ENCODE measurements at regions not wholly inside any gene's neighbourhood (a gene's known extent, or its start where the extent isn't known, plus 50 kb on each side); places are given as distances from the start of the nearest gene placed in this dataset.
A peak's percentile ranks its signal among the peaks of the same experiment; 100 is the strongest.

GRCh38 chr18:8960740-8961657 is 141.5 kb upstream of the NDUFV2 start:
- Histone ChIP-seq H3K36me3 (no peaks in the 10 kb centered on the region), H3K4me3 (no peak overlapping the region), H3K27ac (no peak overlapping the region), H3K9me3 (no peaks in the 10 kb centered on the region), H3K4me1 (no peaks in the 10 kb centered on the region), H3K27me3 (no peaks in the 10 kb centered on the region)
- DNase-seq (ENCODE audit: extremely low spot score in 2 of 2): no peak
- intact Hi-C loops (cut with DNase I): no loop called here
- TF ChIP-seq POLR2A (IDR thresholded peaks at IDR 0.05): no peak
- TF ChIP-seq POLR2AphosphoS5 (IDR thresholded peaks at IDR 0.05; ENCODE audit: insufficient read depth in 1 of 2, low read depth in 1 of 2): peak in 1 of 2 donors; percentile 37

GRCh38 chr18:8962192-8962779 is 140.2 kb upstream of the NDUFV2 start:
- H3K4me3 ChIP-seq: no peak overlapping the region
- TF ChIP-seq CTCF (IDR thresholded peaks at IDR 0.05): no peak
- TF ChIP-seq POLR2A (IDR thresholded peaks at IDR 0.05): no peak
- no peak for TF ChIP-seq POLR2AphosphoS5 (IDR thresholded peaks at IDR 0.05; ENCODE audit: insufficient read depth in 1 of 2, low read depth in 1 of 2)
- no peak for DNase-seq (ENCODE audit: extremely low spot score in 2 of 2)
- H3K27ac ChIP-seq: no peak overlapping the region
- intact Hi-C loops (cut with DNase I): no loop called here
- no peaks in the 10 kb centered on the region for H3K36me3 ChIP-seq
- H3K27me3 ChIP-seq: no peaks in the 10 kb centered on the region
- H3K9me3 ChIP-seq: no peaks in the 10 kb centered on the region
- no peaks in the 10 kb centered on the region for H3K4me1 ChIP-seq

GRCh38 chr18:8962855-8963635 is 139.5 kb upstream of the NDUFV2 start:
- Histone ChIP-seq H3K9me3 (no peaks in the 10 kb centered on the region), H3K4me3 (no peak overlapping the region), H3K4me1 (no peaks in the 10 kb centered on the region), H3K27me3 (no peaks in the 10 kb centered on the region), H3K36me3 (no peaks in the 10 kb centered on the region), H3K27ac (no peak overlapping the region)
- TF ChIP-seq CTCF (IDR thresholded peaks at IDR 0.05) (no peak), POLR2AphosphoS5 (IDR thresholded peaks at IDR 0.05; ENCODE audit: insufficient read depth in 1 of 2, low read depth in 1 of 2) (no peak), POLR2A (IDR thresholded peaks at IDR 0.05) (no peak)
- DNase-seq (ENCODE audit: extremely low spot score in 2 of 2): peak in 1 of 2 donors; percentile 32
- intact Hi-C loops (cut with DNase I): no loop called here

- no peak overlapping the region for H3K4me3 ChIP-seq
- intact Hi-C loops (cut with DNase I): no loop called here
Observed at GRCh38 chr18:8963876-8964275, 138.6 kb upstream of the NDUFV2 start.

More at GRCh38 chr18:8963876-8964275, 138.6 kb upstream of the NDUFV2 start:
- DNase-seq (ENCODE audit: extremely low spot score in 2 of 2): no peak
- H3K27me3 ChIP-seq: no peaks in the 10 kb centered on the region
- TF ChIP-seq CTCF (IDR thresholded peaks at IDR 0.05) (no peak), POLR2A (IDR thresholded peaks at IDR 0.05) (no peak), POLR2AphosphoS5 (IDR thresholded peaks at IDR 0.05; ENCODE audit: insufficient read depth in 1 of 2, low read depth in 1 of 2) (no peak)
- no peak overlapping the region for H3K27ac ChIP-seq
- H3K4me1 ChIP-seq: no peaks in the 10 kb centered on the region
- H3K36me3 ChIP-seq: no peaks in the 10 kb centered on the region
- no peaks in the 10 kb centered on the region for H3K9me3 ChIP-seq
